Neural cell (in vitro differentiated cells): ENCODE measurements at regions not wholly inside any gene's neighbourhood (a gene's known extent, or its start where the extent isn't known, plus 50 kb on each side); places are given as distances from the start of the nearest gene placed in this dataset.

Experiments used
- CTCF ChIP-seq: fragments of 450-650 bp; IDR thresholded peaks from 2 replicates; pipeline ENCODE4 v1.5.1; 2014; ENCODE audit warnings: antibody characterized with exemption, mild to moderate bottlenecking, moderate library complexity; ENCODE audit not compliant: poor library complexity, severe bottlenecking
- POLR2AphosphoS5 ChIP-seq: IDR thresholded peaks from 2 replicates; pipeline ENCODE4 v1.6.1; 2012
- TF ChIP-seq, protein P1 (sequence below): IDR thresholded peaks from 2 replicates; pipeline ENCODE4 v1.6.1; 2012; ENCODE audit warnings: borderline replicate concordance

DNA sequence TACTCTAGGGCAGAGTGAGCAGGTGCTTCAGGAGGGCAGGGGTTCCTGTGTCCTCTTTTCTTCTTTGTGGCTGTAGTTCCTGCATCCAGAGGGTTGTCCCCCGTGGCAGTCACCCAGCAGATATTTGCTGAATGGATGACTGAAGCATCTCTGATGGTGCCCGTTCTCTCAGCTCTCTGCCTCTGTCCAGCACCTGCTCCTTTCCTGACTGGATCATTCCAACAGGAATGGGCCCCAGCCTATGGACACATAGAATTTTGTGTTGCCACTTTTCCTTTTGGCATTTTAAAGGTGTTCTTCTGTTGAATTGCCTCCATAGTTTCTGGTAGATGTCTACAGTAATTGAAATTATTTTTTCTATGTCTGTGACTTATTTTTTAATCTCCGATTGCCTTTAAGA, 372.5 kb upstream of the C1orf174 start:
- TF ChIP-seq, protein P1, sequence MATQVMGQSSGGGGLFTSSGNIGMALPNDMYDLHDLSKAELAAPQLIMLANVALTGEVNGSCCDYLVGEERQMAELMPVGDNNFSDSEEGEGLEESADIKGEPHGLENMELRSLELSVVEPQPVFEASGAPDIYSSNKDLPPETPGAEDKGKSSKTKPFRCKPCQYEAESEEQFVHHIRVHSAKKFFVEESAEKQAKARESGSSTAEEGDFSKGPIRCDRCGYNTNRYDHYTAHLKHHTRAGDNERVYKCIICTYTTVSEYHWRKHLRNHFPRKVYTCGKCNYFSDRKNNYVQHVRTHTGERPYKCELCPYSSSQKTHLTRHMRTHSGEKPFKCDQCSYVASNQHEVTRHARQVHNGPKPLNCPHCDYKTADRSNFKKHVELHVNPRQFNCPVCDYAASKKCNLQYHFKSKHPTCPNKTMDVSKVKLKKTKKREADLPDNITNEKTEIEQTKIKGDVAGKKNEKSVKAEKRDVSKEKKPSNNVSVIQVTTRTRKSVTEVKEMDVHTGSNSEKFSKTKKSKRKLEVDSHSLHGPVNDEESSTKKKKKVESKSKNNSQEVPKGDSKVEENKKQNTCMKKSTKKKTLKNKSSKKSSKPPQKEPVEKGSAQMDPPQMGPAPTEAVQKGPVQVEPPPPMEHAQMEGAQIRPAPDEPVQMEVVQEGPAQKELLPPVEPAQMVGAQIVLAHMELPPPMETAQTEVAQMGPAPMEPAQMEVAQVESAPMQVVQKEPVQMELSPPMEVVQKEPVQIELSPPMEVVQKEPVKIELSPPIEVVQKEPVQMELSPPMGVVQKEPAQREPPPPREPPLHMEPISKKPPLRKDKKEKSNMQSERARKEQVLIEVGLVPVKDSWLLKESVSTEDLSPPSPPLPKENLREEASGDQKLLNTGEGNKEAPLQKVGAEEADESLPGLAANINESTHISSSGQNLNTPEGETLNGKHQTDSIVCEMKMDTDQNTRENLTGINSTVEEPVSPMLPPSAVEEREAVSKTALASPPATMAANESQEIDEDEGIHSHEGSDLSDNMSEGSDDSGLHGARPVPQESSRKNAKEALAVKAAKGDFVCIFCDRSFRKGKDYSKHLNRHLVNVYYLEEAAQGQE, result no peak
- TF ChIP-seq POLR2AphosphoS5, result no peak
- TF ChIP-seq CTCF, result no peak
